HG02870 (cell line): ENCODE measurements at regions not wholly inside any gene's neighbourhood (a gene's known extent, or its start where the extent isn't known, plus 50 kb on each side); places are given as distances from the start of the nearest gene placed in this dataset.
"Not testable (repeated sequence)": the region's sequence is repeated elsewhere in the genome, so short reads cannot be mapped to it uniquely, and the experiment has no call there.

Experiments
- ATAC-seq: cut with Tn5 transposase; IDR thresholded peaks from one replicate; pipeline ENCODE4 v1.9.1; 2021; ENCODE audit warnings: mild to moderate bottlenecking, moderate library complexity; ENCODE audit not compliant: unreplicated experiment

DNA sequence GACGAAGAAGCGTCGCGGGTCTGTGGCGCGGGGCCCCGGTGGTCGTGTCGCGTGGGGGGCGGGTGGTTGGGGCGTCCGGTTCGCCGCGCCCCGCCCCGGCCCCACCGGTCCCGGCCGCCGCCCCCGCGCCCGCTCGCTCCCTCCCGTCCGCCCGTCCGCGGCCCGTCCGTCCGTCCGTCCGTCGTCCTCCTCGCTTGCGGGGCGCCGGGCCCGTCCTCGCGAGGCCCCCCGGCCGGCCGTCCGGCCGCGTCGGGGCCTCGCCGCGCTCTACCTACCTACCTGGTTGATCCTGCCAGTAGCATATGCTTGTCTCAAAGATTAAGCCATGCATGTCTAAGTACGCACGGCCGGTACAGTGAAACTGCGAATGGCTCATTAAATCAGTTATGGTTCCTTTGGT, 1533.5 kb upstream of the TPTE start:
- peak; percentile 67 for ATAC-seq

DNA sequence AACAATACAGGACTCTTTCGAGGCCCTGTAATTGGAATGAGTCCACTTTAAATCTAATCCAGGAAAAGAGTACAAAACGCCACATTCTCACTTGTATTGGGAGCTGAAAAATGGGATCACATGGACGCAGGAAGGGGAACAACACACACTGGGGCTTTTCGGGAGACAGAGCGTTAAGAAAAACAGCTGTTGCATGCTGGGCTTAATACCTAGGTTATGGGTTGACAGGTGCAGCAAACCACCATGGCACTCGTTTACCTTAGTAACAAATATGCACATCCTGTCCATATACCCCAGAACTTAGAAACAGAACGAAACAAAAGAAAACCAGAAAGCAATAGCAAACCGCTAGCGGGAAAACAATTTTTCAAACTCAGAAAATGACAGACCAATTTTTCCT, 1532.7 kb upstream of the TPTE start:
- ATAC-seq: no peak

DNA sequence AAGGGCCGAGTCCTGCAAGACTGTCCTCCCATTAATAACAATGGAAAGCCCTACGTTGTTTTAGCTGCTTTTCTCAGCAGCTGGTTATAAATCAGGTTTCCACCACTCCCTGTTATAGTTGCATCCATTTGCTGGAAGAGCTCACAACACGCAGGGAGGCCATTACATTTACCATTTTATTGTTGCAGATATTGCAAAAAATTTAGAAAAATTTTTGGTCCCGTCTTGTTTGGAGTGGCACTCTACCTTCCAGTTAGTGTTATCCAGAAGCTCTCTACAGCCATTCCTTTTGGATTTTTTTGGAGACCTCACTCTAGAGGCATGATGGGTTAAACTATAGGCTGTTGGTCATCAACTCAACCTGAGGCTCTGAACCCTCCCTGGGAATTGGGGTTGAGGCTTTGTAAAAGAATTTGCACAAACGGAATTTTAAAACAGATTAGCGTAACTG, 1532.1 kb upstream of the TPTE start:
- ATAC-seq: no peak

DNA sequence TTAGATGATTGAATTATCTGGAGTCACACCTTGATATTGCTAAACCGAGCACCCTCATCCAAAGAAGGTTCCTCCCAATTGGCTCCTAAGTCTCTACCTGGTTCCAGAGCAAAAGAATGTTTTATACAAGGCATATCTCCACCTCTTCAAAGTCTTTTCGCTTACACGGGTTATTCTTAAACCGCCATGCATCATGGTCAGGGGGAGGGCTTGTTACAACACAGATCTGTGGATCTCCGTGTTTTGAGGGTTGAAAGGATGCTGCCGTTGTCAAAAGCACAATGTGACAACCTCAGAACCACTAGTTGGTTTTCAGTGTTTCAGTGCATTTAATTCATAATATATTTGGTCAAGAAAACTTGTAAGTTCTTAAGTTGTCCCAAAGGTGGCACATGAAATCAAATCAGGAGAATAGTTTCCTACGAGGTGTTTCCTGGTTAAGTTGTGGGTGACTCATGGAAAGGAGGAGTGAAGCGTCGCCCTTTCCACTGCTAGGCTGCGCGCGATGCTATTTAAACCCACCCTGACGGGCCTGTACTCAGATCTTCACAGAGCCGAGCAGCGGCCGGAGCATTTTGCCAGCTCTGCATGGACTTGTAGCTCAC, 1531.6 kb upstream of the TPTE start:
- ATAC-seq: no peak

DNA sequence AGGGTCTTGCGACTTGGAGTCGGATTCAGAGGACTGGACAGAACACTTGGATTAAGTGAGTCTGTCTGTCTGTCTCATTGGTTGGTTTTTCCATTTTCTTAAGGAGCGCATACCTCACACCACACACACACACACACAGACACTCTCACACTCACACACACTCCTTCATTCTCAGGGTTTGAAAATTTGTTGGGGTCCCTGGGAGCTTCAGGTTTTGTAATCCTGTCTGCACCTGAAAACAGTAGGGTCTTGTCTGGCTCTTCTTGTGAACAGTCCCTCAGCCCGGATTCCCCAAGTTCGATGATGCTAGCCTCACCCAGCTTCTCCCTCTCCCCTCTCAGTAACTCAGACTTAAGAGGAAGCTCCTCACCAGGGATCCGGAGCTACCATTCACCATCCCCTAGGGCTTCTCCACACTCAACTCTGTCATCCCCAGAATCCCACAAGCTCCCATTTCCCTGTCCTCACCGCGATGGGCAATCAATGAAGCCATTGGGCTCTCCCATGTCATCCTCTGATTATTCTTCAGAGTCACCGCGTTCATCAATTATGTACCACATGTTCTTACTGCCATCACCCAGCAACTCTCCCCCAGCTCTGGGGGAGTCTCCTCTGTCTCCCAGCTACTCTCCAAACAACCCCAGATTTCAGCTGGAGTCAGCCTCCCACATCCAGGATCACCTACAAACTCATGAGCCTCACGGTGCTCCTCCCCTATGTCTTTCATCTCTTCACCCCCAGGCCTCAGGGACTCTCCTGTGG, 1530.9 kb upstream of the TPTE start:
- ATAC-seq: no peak

DNA sequence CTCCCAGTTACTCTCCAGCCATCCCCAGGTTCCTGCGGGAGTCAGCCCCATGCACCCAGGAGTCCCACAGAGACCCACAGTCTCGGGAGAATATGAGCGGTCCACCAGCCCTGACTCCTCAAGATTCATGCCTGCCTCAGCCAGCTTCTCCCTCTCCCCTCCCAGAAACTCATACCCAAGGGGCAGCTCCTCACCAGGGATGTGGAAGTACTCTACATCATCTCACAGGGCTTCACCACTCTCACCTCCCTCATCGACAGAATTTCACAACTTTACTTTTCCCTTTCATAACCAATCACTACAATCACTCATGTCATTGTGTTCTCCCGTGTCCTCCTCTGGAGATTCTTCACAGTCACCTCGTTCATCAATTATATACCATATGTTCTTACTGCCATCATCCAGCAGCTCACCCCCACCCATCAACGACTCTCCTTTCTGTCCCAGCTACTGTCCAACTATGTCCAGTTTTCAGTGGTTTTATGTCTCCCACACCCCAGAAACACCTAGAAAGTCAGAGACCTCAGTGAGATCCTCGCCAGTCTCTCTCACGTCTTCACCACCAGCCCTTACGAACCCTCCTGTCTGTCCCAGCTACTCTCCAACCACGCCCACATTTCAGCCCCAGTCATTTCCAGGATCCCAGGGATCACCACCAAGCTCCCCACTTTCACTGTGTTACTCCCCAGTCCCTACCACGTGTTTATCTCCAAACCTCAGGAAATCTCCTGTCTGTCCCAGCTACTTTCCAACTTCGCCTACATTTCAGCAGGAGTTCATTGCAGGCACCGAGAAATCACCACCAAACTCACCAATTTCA, 1530.1 kb upstream of the TPTE start:
- no peak for ATAC-seq

DNA sequence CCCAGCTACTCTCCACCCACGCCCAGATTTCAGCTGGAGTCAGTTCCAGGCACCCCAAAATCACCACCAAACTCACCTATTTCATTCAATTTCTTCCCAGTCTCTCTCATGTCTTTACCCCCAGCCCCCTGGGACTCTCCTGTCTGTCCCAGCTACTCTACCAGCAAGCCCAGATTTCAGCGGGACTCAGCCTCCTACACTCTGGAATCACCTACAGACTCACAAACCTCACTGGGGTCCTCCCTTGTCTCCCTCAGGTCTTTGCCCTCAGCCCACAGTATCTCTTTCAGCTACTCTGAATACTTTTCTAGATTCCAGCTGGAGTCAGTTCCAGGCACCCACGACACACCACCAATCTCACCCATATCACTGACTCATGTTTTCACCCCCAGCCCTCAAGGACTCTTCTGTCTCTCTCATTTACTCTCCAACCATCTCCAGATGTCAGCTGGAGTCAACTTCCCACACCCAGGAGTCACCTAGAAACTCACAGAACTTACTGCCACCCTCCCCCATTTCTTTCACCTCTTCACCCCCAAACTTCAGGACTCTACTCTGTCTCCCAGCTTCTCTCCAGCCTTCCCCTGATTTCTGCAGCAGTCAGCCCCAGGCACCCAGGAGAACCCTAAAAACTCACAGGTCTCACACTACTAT, 1529.3 kb upstream of the TPTE start:
- no peak for ATAC-seq

DNA sequence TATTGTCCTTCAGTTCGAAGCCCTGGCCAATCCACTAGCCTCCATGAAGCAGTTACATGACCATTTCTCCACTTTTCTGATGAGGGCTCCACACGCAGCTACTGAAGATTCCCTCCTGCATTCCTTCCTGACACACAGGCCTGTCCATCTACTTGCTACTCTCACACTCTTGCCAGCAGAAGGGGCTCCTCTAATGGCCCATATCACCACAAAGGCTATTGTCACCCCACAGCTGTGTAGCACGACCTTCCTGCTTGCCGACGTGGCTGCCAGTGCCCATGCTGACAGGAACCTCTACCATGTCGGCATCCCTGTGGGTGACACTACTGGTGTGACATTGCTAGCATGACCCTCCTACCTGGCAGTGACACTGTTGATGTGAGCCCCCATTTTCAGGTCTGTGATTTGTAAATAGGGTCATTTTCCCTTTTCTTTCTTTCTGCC, 1528.6 kb upstream of the TPTE start:
- ATAC-seq: no peak

DNA sequence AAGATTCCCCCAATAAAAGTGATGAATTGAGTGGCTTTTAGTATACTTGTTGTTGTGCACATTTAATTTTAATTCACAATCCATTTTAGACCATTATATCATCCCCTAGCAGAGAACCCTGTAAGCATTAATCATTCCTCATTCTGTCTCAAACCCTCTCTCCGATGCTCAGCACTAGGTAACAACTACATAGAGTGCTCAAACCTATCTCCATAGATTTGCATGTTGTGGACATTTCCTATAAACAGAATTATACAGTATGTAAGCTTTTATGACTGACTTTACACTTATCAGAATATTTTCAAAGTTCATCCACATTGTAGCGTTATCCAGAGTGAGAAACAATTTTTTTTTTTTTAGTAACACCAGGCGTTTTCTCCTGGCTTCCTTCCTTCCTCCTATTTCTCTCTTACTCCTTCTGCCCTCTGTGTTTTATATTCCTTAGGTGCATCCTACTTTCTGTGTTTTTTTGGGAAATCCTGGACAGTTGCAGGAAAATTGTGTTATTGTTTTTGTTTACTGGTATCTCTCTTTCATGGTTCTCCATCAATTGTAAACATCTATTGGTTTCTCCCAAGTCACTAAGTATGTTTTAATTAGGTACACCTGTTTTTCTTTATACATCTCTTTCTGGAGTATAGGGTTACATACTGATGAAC, 1528.0 kb upstream of the TPTE start:
- ATAC-seq: no peak

DNA sequence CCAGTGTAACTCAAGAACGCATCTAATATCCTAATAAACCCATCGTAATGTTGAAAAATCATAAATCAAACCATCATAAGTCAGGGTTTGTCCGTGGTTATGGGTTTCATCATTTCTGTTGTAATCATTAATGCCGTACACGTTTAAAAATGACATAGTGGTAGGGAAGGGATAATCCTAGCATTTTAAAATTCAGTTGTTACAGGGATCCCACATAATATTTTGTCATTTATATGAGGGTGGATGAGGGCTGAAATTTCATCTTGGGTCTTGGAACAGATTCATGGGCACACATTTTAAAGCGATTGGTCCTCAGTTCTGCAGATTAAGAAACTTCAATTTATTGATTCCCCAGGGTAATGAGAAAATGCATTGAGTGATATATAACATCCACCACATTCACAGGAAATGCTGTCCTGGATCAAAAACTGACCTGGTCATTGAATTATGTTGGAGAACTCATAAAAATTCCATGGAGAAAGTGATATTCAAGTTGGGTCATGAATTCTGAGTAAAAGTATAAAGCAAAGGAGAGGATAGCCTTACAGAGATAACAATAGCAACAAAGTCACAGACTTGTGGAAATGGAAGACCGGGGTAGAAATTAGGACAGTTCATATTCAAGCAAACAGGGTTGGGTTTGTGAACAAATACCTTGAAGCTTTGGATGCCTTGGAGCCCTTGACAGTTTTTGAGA, 1527.3 kb upstream of the TPTE start:
- no peak for ATAC-seq

DNA sequence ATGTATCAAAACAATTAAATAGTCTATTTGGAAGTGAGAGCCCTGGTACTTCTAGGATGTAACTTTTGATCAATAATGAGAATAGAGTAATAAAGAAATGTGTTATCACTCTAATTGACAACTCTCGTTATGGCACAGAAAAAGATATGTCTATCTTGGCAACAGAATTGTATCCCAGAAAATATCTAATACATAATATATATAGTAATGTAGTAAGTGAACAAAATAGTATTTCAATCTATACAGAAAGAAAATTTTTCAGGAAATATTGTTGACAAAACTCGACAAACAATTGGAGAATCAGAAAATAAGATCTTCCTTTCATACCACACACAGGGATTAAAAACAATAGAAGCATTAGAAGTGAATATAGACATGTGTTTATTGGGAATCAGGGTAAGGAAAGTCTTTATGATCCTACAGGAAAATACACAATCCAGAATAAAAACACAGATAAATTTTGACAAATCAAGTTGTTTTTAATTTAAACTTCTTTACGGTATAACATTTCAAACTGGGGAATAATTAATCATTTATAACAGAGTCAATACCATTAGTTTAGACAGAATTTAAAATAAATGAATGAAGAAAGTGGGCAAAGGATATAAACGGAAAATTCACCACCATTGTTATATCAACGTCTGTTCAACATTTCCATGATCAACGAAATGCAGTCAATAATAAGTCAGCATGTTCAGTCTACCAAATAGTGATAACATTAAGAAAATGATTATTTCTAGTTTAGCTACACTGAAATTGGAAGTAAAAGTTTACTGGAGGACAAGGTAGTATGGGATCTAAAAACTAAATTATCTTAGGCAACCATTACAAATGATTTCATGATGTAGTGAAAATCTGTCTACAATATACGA, 1526.5 kb upstream of the TPTE start:
- ATAC-seq: no peak

DNA sequence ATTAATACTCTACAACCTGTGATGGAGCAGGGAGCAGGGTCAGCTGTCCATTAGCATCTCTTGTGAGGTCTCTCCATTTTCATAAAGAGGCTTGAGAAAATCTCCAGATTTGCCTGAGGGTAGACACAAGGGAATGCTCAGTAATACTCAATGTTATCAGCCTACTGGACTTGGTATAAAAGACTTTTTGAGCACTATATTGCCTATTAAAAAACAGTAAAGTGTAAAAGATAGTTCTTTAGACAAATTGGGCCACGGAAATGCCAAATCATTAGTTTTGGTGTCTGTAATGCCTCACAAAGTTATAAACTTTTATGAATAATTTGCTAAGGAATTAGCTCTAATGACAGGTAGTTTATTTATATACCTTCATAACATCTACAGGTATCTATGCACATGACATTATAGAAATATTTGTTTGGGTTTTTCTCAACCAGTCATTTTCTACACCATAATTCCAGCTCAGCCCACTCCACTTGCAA, 1524.9 kb upstream of the TPTE start:
- not testable (repeated sequence) for ATAC-seq

DNA sequence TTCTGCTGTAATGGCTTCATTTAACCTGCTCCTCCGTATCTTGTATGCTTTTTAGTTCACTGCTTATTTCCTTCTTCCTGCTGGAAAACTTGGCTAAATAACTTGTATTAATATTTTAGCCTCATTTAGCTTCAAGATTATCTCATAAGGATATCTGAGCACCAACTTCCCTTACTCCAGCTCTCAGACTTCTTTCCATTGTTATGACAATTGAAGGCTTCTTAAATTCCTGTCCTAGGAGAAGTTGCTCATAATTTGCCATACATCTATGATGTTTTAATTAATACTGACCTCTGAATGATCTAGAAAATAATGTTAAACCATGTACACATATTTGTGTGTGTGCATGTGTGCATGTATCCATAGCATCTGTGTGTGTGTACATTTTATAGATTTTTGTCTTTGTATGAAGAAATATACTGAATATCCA, 1524.4 kb upstream of the TPTE start:
- ATAC-seq: no peak

DNA sequence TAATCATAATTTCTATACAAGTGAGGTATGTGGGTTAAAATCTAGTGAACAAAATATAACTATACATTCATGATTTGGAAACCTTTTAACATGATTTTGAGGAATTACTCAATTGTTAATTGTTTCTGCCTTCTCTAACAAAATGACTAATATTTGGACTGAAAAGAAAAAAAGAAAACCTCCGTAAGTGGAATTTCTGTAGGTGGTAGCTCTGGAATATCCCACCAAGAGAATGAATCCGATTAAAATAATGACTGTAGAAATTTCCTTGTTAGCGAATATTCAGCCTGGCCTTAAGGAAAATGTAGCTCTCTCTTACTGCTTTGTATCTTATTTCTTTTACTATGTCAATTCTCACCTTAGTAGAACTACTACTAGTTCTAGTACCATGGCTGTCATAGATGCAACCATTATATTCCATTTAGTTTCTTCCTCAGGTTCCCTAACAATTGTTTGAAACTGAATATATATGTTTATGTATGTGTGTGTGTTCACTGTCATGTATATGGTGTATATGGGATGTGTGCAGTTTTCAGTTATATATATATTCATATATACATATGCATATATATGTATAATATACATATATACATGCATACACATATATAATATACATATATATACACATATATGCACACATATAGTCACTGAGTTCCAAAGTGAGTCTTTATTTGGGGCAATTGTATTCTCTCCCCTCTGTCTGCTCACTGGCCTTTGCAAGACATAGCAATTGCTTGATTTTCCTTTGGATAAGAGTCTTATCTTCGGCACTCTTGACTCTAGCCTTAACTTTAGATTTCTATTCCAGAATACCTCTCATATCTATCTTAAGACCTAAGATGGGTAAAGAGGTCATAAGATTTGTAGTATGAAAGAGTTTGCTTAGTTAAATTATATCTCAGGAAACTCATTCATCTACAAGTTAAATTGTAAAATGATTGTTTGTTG, 1523.7 kb upstream of the TPTE start:
- not testable (repeated sequence) for ATAC-seq

DNA sequence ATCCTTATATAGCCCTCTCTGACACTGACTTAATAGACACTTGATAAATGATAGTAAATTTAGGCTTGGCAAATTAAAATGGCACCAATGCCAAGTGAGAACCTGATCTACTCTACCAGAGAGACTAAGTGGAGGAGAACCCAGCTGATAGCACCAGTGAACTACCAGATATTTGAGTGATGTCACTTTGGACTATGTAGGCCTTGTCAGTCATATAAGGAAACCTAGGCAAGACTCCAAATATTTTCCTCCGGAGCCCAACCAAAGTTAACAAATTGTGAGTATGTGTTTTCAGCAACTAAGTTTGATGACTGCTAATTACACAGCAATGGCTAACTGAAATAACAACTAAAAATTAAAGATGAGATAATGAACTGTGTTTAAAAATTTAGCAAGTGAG, 1522.9 kb upstream of the TPTE start:
- not testable (repeated sequence) for ATAC-seq

DNA sequence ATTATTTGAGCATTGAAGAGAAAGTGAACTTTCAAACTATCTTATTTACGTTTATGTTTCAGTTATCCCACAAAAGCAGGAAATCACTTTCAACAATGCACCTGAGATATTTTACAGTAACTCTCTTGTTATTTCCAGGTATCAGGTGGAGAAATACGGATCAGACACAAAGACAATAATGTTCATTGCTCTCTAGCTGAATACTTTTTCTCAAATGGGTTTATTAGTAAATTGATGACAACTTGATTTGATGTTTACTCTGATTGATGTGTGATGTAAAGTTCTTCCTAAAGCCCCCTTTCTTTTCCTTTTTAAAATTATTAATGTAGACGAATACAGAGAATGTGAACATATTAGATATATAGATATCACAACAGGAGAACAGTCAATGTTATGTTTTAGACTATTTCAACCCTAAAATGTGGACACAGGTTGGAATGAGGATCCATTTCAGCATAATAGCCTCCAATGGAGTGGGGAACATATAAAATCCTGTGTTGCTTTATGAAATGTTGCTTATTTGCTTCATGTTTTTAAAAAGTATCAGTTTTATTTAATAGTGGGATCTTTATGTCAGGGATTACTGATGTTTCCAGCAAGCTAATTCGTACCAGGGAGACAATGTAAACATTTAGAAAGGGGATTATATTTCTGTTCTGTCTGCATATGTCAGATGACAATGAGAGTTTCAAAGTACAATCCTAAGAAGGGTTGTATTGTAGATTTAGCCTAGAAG, 1522.3 kb upstream of the TPTE start:
- ATAC-seq: no peak

DNA sequence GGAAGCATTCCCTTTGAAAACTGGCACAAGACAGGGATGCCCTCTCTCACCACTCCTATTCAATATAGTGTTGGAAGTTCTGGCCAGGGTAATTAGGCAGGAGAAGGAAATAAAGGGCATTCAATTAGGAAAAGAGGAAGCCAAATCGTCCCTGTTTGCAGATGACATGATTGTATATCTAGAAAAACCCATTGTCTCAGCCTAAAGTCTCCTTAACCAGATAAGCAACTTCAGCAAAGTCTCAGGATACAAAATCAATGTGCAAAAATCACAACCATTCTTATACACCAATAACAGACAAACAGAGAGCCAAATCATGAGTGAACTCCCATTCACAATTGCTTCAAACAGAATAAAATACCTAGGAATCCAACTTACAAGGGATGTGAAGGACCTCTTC, 1521.3 kb upstream of the TPTE start:
- not testable (repeated sequence) for ATAC-seq
